Choroid plexus epithelial cell (primary cell): ENCODE measurements at regions not wholly inside any gene's neighbourhood (a gene's known extent, or its start where the extent isn't known, plus 50 kb on each side); places are given as distances from the start of the nearest gene placed in this dataset.

Experiments
- DNase-seq: peaks from one replicate; pipeline ENCODE4 v3.0.0-alpha.2; 2010; ENCODE audit warnings: low read depth
- H3K4me3 ChIP-seq: 2 replicates; pipeline ENCODE4 v1.5.1; 2011; ENCODE audit warnings: low read depth, mild to moderate bottlenecking, control low read depth, low read length, moderate library complexity
- TF ChIP-seq, protein P1 (sequence below): conservative IDR thresholded peaks from 2 replicates; pipeline ENCODE4 v1.5.1; 2011; ENCODE audit warnings: low read depth, mild to moderate bottlenecking, control low read depth, inconsistent platforms, low read length, moderate library complexity

- no peak overlapping the region for H3K4me3 ChIP-seq
- TF ChIP-seq, protein P1, sequence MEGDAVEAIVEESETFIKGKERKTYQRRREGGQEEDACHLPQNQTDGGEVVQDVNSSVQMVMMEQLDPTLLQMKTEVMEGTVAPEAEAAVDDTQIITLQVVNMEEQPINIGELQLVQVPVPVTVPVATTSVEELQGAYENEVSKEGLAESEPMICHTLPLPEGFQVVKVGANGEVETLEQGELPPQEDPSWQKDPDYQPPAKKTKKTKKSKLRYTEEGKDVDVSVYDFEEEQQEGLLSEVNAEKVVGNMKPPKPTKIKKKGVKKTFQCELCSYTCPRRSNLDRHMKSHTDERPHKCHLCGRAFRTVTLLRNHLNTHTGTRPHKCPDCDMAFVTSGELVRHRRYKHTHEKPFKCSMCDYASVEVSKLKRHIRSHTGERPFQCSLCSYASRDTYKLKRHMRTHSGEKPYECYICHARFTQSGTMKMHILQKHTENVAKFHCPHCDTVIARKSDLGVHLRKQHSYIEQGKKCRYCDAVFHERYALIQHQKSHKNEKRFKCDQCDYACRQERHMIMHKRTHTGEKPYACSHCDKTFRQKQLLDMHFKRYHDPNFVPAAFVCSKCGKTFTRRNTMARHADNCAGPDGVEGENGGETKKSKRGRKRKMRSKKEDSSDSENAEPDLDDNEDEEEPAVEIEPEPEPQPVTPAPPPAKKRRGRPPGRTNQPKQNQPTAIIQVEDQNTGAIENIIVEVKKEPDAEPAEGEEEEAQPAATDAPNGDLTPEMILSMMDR: no peak
- DNase-seq: no peak
Observed at GRCh38 chr3:193801097-193801496, 208.1 kb downstream of the OPA1 start.

GRCh38 chr3:193803288-193803687, 210.3 kb downstream of the OPA1 start:
- no peak for DNase-seq
- TF ChIP-seq, protein P1: no peak
- no peak overlapping the region for H3K4me3 ChIP-seq

DNA sequence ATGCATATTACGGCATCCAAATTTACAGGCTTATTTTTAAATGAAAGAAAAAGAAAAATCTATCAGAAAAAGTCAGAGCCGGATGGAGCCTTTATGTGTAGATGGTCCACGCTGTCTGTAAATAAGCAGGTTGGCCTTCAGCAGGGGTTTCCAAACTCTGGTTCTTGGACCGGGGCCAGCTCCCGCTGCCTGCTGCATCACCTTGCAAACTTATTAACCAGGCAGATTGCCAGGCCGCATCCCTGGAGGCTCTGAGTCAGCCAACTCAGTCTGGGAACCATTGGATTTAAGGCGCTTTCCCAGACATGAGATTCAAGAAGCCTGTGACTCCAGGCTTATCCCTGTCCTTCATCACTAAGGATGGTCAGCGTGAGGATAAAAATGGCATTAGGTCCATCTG, 212.4 kb downstream of the OPA1 start:
- peak; percentile 93 for DNase-seq
- no peak overlapping the region for H3K4me3 ChIP-seq

DNA sequence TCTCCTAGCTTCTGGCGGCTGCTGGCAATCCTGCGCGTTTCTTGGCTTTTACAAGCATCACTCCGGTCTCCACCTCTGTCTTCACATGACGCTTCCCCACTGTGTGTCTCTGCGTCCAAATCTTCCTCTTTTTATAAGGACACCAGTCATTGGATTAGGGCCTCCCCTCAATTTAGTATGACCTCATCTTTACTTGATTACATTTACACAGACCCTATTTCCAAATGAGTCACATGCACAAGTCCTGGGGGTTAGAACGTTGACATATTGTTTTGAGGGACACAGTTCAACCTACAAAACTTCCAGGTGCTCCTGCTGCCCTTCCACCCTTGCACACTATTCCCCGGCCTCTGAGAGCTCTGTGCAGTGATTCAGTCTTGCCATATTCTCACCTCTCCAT, 215.3 kb downstream of the OPA1 start:
- no peak overlapping the region for H3K4me3 ChIP-seq
- no peak for DNase-seq
- TF ChIP-seq, protein P1: no peak

More for the DNA sequence above, 212.4 kb downstream of the OPA1 start:
- TF ChIP-seq, protein P1: no peak

GRCh38 chr3:193809106-193809505, 216.1 kb downstream of the OPA1 start:
- no peak for DNase-seq
- TF ChIP-seq, protein P1: no peak

DNA sequence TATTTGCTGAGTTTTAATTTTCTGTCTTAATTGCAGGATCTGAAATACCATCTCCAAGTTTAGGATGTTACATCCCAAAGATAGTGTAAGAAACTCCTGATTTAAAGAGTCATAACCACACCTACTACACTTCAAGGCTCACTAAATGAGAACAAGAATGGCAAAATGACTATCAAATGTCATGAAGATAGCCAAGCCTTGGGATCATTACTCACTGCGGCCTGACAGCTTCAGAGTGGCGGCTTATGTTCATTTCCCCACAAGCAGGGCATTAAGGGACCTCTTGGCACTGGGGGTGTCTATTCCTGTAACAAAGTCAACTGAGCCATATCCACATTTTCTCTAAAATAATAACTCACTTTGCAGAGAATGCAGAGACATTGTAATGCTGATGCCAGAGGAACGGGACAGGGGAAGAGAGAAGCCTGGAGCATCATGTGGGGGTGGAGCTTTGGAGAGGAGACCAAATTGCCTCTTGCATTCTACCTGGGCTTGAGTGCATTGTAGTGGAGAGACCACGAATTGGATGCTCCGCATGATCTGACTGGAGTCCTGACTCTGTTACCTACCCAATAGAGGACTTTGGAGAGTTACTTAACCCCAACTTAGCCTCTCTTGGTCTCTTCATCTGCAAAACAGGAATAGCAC, 219.2 kb downstream of the OPA1 start:
- TF ChIP-seq, protein P1: no peak
- DNase-seq: no peak
- H3K4me3 ChIP-seq: no peak overlapping the region

More at GRCh38 chr3:193809106-193809505, 216.1 kb downstream of the OPA1 start:
- no peak overlapping the region for H3K4me3 ChIP-seq
